Left lobe of liver (tissue), 2 donors: ENCODE measurements at regions not wholly inside any gene's neighbourhood (a gene's known extent, or its start where the extent isn't known, plus 50 kb on each side); places are given as distances from the start of the nearest gene placed in this dataset.

Experiments used
- ATAC-seq: fragments of 200-7000 bp; cut with Tn5 transposase; one replicate; pipeline ENCODE4 v1.9.1; 2020; ENCODE audit warnings: mild to moderate bottlenecking, moderate library complexity
- DNase-seq: peaks from one replicate; pipeline ENCODE4 v3.0.0-alpha.2; 2020; ENCODE audit warnings: low spot score
- donor health status: DM: no; HTN: no; CAD: no; lungs with moderate emphysema.
- donor health status: DM: no; HTN: yes; CAD: no.

DNA sequence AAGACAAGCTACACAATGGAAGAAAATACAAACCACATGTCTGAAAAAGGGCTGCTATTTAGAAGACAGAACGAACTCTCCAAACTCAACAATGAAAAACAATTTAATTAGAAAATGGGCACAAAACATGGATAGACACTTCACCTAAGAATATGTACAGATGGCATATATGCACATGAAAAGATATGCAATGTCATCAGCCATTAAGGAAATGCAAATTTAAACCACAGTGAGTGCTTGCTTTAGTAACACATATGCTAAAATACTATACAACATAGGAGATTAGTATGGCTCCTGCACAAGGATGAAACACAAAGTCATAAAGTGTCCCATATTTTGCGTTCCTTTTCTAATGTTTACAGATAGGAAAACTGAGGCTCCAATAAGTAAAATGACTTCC is 60.4 kb upstream of the FAM83B start:
- DNase-seq: no peak

DNA sequence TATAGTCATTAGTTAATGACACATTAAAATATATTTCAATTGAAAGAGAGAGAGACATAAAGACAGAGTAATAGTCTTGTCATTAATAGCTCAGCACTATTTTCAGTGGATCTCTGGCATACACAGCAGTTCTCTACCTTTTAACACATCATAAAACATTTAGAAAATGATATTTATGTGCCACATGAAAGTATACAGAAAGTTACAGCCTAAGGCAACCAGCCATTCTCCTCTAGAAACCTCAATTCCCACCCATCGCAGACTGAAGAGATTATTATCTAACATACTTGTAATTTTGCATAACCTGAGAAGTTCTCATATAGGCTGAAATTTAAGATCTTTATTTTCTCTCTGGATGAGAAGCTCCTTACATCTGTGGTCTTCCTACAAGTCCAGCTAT is 58.7 kb upstream of the FAM83B start:
- ATAC-seq (no peak), DNase-seq (no peak)

More for the DNA sequence above, 60.4 kb upstream of the FAM83B start:
- ATAC-seq: no peak
